OCI-LY7 (cell line): ENCODE measurements at regions not wholly inside any gene's neighbourhood (a gene's known extent, or its start where the extent isn't known, plus 50 kb on each side); places are given as distances from the start of the nearest gene placed in this dataset.

Experiments used
- CTCF ChIP-seq: fragments of 200-600 bp; sonication (generic); conservative IDR thresholded peaks from 2 replicates; pipeline ENCODE4 v1.5.1; 2014; ENCODE audit warnings: mild to moderate bottlenecking, antibody characterized with exemption, low read length, moderate library complexity, mixed read lengths
- EZH2phosphoT487 ChIP-seq: fragments of 200-600 bp; sonication (generic); IDR thresholded peaks from 2 replicates; pipeline ENCODE4 v1.6.1; 2018; ENCODE audit warnings: low read depth, borderline replicate concordance, mild to moderate bottlenecking, mixed run types, antibody characterized with exemption, low read length, moderate library complexity, mixed read lengths

GRCh38 chr15:35695003-35695402, 149.0 kb upstream of the DPH6 start:
- TF ChIP-seq CTCF (no peak), EZH2phosphoT487 (no peak)
